ENCODE measurements at regions not wholly inside any gene's neighbourhood (a gene's known extent, or its start where the extent isn't known, plus 50 kb on each side); places are given as distances from the start of the nearest gene placed in this dataset.

DNA sequence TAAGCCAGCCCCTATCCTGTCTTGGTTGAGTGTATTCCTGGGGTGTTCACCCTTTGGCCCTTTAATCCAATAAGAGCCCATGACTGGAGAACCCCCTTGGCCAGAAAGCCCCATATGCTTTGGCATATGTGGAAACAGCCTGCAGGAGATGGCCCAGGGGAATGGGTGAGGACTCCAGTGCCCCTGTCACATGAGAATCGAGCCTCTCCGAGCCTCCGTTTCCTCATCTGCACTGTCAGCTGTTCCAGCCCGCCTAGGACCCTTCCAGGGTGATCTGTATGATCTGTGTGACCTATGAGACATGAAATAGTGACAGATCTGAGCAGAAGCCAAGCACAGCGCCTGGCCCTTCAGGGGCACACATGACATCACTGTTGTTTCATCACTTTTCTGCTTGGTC, 300.7 kb downstream of the ZNF536 start:
- no peak for DNase-seq

DNA sequence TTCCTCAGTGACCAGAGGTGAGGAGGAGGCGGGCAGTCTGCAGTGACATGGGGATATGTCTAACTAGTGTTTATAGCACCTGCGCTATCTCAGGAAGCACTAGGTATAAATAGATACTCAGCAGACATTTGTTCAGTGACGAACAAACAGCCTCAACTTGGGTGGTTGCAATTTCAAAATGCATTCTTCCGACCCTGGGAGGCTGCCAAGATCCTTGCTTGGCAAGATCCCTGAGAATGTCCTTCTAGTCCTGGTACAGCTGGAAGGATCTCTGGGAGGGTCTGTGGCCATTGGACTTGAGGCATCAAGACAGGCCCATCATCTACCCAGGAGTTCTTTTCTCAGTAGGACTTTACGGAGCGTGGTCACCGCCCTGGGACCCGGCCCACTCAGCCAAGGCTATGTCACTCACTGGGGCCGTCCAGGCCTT, 299.5 kb downstream of the ZNF536 start:
- DNase-seq: no peak

DNA sequence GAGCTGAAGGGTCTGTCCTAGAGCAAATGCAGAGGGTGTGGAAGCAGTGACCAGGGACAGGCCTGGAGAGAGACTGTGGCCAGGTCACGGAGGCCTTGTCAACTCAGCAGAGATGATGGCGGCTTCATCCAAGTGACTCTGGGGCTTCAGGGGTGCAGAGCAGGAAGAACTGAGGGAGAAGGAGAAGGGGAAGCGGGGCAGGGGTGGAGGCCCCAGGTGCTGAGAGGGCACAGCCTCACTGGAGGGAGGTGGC, 299.1 kb downstream of the ZNF536 start:
- no peak for DNase-seq

DNA sequence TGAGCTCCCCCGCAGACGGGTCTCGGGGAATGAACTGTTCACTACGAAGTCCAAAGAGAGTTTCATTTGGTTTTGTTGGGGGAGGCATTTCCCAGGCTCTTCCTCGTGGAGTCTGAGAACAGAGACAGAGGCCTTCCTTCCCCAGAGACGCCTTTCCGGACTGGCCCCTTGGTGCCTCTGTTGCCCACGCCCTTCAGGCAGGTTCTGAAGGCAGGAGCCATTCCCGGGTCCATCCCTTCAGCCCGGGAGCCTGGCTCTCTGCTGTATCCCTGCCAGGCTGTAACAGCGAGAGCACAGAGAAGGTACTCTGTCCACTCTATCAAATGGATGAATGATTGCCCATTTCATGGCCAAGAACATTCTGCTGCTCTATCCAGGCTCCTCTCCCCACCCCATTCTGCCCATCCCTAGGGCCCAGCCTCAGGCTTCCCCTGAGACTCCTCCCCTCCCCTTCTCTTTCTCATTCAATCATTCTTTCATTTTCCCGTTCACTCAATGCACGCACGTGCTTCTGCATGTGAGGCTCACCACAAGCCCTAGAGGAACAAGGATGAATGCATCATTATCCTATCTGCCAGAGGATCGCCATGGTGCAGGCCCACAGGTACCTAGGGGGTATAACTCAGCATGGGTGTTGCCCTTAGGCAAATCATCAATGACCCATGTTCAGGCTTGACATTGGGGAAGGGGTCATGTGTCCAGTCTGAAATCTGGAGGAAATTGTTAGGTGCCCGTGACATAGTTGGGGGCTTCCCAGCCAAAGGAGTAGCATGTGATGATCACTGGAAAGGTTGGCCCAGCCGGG, 298.6 kb downstream of the ZNF536 start:
- no peak for DNase-seq

DNA sequence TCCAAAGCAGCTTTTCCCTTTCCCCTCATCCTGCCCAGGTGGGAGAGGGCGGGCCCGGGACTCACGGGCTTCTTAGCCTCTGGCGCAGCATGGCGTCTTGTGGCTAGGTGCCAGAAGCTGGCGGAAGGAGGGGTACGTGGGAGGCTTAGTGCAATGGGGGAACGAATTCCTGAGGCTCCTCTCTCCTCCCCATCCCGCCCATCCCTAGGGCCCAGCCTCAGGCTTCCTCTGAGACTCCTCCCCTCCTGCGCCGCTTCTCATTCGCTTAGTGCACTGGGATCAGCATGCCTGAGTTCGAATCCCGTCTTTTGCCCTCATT, 297.8 kb downstream of the ZNF536 start:
- no peak for DNase-seq

DNA sequence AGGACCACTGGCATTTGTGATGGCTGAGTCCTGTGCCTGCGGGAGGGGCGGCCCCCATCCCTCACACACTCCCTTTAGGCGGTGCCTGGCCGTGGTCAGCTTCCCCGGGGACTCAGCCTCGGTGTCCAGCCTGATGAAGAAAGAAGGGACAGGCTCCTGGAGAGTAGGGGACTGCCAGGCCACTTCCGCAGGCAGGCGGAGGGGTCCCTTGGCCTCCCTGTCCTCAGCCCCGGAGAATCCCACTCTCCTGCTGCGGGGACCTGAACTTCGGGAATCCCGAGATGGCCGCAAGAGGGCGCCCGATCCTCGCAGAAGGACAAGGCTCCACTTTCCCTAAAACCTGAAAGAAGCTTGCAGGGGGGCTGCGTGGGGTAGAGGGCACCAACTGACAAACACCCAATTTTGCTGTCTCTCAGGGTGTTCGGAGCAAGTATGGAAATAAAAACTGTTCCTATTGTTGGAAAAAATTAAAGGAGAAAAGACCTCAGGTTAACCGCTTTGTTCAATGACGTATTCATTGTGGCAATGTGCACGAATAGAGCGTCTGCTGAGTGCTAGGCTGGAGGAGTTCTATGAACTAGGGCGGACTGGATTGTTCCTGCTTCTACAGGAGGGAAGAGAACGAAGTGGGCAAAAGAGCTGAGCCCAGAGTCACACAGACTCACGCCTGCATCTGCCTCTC, 297.3 kb downstream of the ZNF536 start:
- DNase-seq: peak; percentile 33

DNA sequence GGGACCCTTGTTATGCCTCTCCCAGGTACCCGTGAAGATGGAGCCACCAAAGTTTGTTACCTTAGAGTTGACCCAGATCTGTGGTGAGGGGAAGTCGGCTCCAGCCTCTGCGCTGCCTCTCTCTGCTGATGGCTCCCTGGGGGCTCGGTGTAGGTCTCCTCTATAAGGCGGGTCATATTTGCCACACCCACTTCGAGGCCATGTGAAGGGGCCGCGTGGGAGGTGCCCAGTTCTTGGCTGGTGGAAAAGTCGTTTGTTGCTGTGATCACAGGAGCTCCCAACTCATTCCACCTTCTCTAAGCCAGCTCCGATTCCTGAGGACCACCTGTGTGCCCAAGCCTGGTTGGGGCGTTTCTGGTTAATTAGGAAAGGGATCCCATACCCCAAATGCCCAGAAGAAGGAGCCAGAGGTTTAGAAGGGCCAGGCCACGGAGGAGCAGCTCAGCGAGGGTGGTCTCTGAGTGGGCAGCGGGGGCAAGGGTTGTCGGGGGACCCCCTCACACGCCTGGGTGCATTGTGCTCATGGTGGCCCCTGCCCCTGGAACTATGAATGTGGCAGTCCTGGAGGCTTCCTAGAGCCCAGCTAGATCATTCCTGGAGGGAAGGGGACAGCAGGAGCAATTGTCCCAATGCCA, 296.5 kb downstream of the ZNF536 start:
- no peak for DNase-seq

DNA sequence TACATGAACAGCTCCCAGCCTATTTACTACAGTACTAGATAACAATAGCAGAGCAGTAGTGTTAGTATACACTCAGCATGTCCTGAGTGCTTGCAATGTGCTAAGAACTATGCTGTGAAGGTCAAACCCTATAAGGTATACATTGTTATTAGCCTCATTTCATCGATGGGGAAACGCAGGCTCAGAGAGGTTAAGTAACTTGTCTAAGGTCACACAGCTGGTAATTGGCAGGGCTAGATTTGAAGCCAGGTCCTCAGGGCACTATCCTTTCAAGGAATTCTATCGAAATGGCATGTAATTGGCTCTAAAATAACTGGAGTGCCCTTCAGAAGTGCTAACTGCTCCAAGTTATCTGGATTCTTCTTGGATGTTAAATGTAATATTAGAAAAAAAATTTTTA, 295.6 kb downstream of the ZNF536 start:
- no peak for DNase-seq

DNA sequence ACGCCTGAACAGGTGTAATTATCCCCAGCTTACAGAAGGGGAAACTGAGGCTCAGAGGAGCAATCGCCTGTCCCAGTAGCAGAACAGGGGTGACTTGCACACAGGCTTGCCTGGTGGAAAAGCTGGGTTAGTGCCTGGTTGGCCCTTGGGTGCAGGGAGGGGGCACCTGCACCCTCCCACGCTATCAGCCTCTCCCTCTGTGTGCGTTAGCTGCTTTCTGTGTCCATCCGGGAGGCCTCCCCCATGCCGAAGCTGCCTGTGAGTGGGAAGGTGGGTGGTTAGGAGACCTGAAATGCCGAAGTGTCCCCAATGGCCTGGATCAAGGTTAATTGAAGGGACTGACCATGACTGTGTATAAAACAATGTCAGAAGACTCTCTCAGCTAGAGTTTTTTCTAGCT, 295.0 kb downstream of the ZNF536 start:
- no peak for DNase-seq

DNA sequence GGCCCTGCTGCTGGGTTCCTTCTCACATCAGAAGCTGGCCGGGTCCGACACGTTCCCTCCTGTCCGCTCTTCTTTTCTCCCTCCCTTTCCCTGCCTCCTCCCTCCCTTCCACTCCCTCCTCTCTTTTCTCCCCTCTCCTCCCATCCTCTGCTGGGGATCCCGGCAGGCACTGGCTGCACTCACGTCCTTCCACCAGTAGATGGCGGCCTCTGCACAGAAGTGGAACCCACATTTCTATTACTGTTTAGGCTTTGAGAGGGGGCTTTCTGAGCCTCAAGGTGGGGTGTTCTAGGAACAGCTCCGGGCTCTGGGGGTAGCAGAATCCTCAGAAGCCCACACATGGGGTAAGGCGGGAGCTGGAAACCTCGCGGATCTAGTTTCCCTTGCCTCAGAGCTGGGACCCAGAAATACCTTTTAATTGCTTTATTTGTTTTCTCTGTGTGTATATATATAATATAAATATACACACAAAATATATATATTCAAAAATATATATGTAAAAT, 294.2 kb downstream of the ZNF536 start:
- peak; percentile 48 for DNase-seq

DNA sequence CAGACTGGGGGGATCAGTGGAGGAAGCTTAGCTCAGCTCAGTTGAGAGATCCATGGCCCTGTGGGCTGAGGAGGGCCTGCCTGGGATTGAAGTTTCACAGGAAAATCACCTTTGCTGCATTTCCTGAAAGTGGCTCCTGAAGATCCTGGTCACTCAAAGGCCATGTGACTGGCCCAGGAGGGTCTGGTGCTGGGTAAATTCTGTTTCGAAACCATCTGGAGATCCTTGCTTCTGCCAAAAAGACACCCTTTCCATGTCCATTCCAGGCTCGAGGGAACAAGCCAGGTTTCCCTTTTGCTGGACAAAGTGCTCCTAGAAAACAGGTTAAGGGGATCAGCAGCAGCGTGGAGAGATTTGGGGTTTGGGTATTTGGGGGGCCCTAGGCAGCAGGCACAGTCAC, 293.3 kb downstream of the ZNF536 start:
- DNase-seq: no peak

DNA sequence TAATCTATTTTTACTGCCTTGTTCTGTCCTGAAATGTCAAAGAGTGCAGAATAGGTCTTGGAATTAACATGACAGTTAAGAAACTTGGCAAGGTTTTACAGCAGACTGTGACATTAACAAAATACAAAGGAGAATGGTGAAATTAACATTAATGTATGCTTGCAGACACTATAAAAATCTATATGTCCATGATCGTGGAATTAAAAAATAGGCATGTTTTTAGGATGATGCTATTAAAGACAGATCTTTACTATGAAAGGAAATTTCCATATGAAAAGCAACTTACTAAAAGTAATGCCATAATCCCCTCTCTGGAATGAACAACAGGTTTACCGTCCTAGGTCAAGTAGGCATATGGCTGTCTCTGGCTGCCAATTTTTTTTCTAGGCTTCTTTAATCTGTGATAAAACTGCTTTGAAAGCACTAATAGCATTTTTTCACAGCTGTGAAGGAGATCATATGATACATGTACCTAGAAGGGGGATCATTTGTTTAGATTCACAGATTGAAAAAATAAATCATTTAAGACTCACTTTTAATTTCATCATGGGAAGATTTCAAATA, 291.5 kb downstream of the ZNF536 start:
- no peak for DNase-seq

DNA sequence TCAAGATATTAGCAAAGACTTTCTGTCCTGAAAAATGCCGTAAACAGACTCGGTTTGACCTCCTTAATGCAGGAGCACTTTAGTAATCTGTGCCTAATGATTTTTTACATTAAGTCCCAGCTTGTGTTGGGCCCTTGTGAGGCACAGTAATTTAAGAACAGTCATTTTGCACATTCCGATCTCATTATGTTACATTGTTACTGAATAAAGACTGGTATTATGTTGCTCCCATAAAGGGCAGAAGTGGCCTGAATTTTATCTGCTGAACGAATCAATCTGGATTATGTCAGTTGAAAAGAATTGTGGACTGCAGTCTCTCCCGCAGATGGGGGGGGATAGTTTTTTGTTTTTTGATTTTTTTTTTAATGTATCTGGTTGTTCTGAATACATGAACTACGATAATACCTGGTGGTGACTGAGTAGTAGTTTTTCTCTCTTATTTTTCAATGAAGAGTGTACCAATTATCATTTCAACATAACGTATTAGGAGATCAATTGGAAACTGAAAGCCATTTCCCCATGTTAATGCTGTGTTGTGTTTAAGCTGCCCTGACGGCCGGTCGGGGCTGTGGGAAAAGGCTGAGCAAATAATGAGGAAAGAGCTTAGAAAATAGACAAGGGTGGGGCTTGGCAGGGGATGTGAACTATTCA, 290.2 kb downstream of the ZNF536 start:
- no peak for DNase-seq

DNA sequence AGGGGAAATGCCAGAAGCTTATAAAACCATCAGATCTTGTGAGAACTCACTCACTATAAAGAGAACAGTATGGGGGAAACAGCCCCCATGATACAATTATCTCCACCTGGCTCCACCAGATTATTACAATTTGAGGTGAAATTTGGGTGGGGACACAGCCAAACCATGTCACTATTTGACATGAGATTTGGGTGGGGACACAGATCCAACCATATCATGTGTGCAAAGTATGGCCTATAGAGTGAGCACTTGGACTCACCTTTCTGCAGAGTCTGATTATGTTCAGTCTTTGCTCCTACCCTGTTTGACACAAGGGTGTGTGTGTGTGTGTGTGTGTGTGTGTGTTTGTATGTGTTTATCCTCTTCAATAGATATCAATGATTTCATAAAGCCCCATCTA, 287.5 kb downstream of the ZNF536 start:
- no peak for DNase-seq

DNA sequence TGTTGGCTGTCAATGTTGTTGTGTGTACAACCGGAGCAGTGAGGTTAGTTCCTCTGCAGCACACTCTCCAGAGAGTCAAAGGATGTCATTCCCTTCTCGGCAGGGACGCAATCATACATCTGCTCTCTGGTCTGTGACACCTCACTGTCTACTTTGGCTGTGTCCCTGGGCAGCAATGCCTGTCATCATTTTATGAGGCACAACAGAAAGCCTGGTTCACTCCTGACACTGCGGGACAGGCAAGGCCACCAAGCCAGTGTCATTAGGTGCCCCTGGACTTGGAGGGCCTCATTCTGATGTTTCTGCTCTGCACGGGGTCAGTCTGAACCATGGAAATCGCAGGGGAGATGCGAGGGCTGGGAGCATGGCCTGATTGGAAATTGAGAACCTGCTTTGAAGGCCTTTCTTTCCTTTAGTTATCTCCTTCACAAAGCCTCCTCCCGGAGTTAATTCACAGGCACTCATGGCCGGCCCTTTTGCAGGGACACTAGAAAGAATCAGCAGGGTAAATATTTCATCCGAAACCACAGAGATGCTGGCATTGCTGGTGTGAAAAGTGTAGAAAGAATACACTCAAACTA, 284.4 kb downstream of the ZNF536 start:
- no peak for DNase-seq

DNA sequence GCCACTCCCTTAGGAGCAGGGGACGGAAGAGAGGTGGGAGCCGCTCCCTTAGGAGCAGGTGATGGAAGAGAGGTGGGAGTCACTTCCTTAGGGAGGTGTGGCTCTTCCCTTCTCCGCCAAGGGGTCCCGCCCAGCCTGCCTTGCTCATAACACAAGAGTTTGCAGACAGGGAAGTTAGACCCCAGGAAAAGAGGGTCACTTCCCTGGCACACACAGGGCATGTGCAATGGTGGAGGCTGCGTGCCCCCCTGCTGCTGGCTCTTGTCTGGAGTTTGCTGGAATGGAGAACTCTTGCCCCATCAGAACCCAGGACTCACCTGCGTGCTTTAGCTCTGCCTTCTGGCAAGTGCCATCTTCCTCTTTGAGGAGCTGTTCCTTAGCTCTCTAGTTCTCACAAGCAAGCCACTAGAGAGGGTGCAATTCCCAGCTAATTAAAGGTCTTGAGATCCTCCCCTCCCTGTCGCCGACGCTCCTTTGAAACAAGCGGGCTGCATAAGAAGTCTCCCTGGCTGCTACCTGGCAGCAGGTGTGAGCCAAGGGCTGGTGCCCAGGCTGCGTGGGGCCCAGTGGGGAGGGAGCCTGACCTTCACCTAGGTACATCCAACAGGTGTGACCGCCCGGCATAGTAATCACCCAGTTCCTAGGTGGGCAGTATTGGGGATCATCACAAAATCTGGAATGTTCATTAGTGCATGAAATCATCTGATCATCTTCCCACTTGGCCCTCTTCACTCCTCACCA, 281.6 kb downstream of the ZNF536 start:
- DNase-seq: no peak

DNA sequence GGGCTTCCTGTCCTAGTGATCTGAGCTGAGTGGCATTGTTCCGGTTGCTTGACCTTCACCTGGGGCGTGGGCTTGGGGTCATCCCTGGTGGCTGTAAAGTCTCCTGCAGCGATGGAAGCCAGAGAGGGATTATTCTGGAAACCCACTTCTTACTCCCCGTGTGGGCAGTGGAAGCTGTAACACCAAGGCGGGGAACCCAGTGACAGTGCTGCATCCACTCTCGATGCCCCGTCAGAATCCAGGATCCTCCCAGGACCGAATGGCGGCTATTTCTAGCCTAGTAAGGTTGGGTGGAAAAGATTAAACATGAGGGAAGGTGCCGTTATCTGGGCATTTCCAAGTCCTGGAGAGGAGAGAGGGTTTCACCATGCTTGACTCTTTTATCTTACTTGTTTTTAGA, 280.6 kb downstream of the ZNF536 start:
- DNase-seq: no peak

DNA sequence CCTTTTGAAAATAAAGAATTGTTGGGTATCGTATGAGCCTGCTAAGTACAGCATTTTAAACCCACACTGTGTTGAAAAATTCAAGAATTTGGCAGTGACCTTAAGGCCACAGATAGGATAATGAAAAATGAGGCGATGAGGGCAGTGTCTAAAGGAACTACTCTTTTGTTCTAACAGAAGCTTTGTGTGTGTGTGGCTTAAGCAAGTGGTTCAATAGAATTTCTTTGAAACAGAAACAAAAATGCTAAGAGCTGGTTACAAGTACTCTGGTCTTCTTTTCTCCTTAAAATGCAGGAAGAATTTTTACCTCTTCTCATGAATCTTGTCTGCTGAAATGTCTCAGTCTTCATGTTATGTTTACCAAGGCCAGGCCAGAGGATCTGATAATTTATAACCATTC, 279.5 kb downstream of the ZNF536 start:
- DNase-seq: no peak

DNA sequence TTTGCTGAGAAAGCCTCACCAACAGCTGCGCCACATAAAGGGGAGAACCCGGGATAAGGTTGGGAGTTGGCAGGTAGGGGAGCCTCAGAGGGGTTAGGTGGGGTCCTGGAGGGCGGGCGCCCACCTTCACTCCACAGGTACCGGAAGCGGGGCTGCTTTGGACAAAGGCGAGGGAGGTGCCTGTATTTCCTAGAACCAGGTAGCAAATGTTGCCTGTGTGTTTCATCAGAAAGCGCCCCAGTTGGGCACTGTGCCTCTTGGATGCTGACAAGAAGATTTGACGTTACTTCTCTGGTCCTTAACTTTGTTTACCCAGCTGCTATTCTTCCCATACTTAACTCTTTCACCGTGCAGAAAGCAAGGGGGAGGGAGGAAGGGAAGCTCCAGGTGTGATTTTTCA, 278.9 kb downstream of the ZNF536 start:
- DNase-seq: no peak

DNA sequence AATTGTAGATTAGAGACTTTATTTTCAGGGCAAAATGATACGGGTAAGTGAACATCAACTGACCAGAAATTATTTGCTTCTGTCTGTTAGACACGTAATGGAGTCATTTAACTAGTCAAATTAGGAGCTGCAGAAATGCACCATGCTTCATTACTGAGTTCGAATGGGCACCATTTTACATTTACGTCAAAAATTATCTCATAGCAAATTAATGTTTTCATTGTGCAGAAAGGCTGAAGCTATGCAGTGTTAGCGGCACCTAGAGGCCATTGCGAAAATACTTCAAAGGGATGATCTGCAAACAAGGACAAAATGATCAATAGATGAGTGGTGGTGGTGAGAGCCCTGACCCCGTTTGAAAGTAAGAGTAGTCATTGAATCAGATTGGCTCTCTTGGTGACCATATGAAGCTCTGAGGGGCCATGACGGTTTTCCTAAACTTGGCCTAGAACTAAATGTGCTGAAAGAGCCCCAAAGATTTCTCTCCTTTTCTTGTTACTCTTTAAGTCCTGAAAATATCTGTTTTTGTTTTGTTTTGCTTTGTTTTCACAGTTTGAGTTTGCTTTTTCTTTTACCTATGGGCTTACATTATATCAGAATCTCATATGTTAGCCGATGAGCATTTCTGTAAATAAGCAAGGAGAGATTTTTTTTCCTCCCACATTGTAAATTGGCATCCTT, 277.9 kb downstream of the ZNF536 start:
- DNase-seq: peak; percentile 98

All from NCI-H526 treated with DMSO at 0.1 percent for 48 hours (cell line).